Natural killer cell treated with Interleukin-12 subunit alpha and Interleukin-12 subunit beta and Interleukin-15 and Interleukin-18, amount 100 ng/mL, for 72 hours (primary cell): ENCODE measurements at regions not wholly inside any gene's neighbourhood (a gene's known extent, or its start where the extent isn't known, plus 50 kb on each side); places are given as distances from the start of the nearest gene placed in this dataset.
A peak's percentile ranks its signal among the peaks of the same experiment; 100 is the strongest.

Experiments used
- ATAC-seq, 2 donors: fragments of 150-1000 bp; cut with Tn5 transposase in 1 of 2; sonication (Bioruptor Pico), chemical (Tn5 transposase) in 1 of 2; 2 replicates each; pipeline ENCODE4 v1.10.0; 2021
- DNase-seq: peaks from one replicate; pipeline ENCODE4 v3.0.0; 2022; ENCODE audit warnings: low spot score
- H3K27ac Mint-ChIP-seq, 2 donors: 1 replicate in 1 of 2; 2 replicates in 1 of 2; pipeline ENCODE4 v1.8.0; 2022; ENCODE audit warnings: mixed read lengths in 2 of 2, mild to moderate bottlenecking in 1 of 2, moderate library complexity in 1 of 2
- H3K27me3 Mint-ChIP-seq, 2 donors: 1 replicate in 1 of 2; 2 replicates in 1 of 2; pipeline ENCODE4 v1.8.0; 2022; ENCODE audit warnings: mixed read lengths in 2 of 2
- H3K36me3 Mint-ChIP-seq: one replicate; pipeline ENCODE4 v1.8.0; 2022; ENCODE audit warnings: mixed read lengths
- H3K4me1 Mint-ChIP-seq, 2 donors: 1 replicate in 1 of 2; 2 replicates in 1 of 2; pipeline ENCODE4 v1.8.0; 2022; ENCODE audit warnings: low read depth in 2 of 2, mixed read lengths in 2 of 2, mild to moderate bottlenecking in 1 of 2
- H3K4me3 Mint-ChIP-seq: one replicate; pipeline ENCODE4 v1.8.0; 2022; ENCODE audit warnings: mixed read lengths
- H3K9me3 Mint-ChIP-seq: 2 replicates; pipeline ENCODE4 v1.8.0; 2022; ENCODE audit warnings: mixed read lengths

DNA sequence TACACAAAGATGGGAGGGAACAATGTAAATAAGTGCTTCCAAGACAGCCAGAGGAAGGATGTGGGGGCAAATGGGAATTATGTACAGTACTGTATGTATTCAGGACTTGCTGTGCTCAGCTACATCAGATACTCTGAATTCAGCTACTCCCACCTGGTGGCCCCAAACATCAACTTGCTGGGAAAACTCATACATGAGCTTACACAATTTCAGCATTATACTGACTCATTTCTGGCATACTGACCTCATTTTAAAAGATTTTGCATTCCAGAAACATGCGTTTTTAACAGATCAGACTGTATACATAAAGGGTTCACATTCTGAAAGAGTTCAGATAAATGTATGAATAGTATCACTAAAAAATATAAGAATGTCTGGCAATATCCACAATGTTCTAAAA, 59.7 kb downstream of the GPX5 start:
- Mint-ChIP-seq H3K27ac (no peak overlapping the region), H3K9me3 (no peaks in the 10 kb centered on the region), H3K27me3 (peaks cover 51 to 70% of the 10 kb centered on the region in 2 donors), H3K36me3 (peaks cover 28% of the 10 kb centered on the region), H3K4me3 (no peak overlapping the region), H3K4me1 (peaks cover 17 to 18% of the 10 kb centered on the region in 2 donors)
- ATAC-seq (no peak), DNase-seq (no peak)

DNA sequence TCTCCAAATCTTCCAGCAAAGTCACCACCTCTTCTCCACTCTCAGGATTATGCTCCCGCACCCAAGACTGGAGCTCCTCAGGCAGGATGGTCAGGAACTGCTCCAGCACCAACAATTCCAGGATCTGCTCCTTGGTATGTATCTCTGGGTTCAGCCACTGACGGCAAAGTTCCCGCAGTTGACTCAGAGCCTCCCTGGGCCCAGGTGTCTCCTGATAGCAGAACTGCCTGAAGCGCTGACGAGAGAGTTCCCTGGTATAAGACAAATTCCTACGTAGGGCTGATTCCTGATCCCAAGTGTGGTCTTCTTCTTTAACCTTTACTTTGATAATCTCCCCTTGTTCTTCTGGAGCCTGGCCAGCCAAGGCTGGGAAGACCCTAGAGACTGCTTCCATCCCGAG, 60.6 kb downstream of the GPX5 start:
- no peaks in the 10 kb centered on the region for H3K9me3 Mint-ChIP-seq
- peak overlapping the region; percentile 62 for H3K4me3 Mint-ChIP-seq
- ATAC-seq (no peak), DNase-seq (no peak)
- no peak overlapping the region for H3K27ac Mint-ChIP-seq
- H3K4me1 Mint-ChIP-seq, result peaks cover 17 to 18% of the 10 kb centered on the region in 2 donors
- peaks cover 28% of the 10 kb centered on the region for H3K36me3 Mint-ChIP-seq
- peaks cover 56 to 80% of the 10 kb centered on the region in 2 donors for H3K27me3 Mint-ChIP-seq

GRCh38 chr6:28586962-28587745, 61.5 kb downstream of the GPX5 start:
- Mint-ChIP-seq H3K4me1 (peaks cover 17 to 18% of the 10 kb centered on the region in 2 donors), H3K36me3 (peaks cover 28% of the 10 kb centered on the region), H3K27me3 (peaks cover 63 to 85% of the 10 kb centered on the region in 2 donors), H3K4me3 (peak overlapping the region; percentile 62), H3K9me3 (no peaks in the 10 kb centered on the region), H3K27ac (no peak overlapping the region)
- ATAC-seq, result peak; percentile 46 to 60
- no peak for DNase-seq

- no peak for ATAC-seq
- Mint-ChIP-seq H3K9me3 (no peaks in the 10 kb centered on the region), H3K4me3 (peak overlapping the region; percentile 62), H3K27me3 (peaks cover 59 to 87% of the 10 kb centered on the region in 2 donors), H3K4me1 (peaks cover 17 to 18% of the 10 kb centered on the region in 2 donors), H3K27ac (no peak overlapping the region), H3K36me3 (peaks cover 28% of the 10 kb centered on the region)
- no peak for DNase-seq
These were observed 62.0 kb downstream of the GPX5 start for GRCh38 chr6:28587746-28588075.

DNA sequence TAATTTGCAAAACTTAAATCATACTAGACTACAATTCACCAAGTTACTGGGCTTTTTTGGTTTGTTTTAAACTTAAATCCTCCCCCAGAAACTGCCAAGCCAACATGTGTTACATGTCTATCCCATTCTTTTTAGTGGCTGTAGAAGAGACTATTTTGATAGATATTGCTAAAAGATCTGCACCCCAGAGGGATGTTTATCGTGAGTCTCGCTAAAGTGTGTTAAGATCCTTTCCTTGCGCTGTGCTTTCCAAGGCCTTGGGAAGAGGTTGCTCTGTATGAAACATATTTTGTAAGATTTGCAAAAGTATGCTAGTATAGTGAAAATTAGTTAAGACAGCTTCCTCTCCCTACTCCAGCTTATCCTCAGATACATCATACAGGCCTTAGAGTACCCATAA, 63.0 kb downstream of the GPX5 start:
- H3K4me3 Mint-ChIP-seq, result peak overlapping the region; percentile 6

DNA sequence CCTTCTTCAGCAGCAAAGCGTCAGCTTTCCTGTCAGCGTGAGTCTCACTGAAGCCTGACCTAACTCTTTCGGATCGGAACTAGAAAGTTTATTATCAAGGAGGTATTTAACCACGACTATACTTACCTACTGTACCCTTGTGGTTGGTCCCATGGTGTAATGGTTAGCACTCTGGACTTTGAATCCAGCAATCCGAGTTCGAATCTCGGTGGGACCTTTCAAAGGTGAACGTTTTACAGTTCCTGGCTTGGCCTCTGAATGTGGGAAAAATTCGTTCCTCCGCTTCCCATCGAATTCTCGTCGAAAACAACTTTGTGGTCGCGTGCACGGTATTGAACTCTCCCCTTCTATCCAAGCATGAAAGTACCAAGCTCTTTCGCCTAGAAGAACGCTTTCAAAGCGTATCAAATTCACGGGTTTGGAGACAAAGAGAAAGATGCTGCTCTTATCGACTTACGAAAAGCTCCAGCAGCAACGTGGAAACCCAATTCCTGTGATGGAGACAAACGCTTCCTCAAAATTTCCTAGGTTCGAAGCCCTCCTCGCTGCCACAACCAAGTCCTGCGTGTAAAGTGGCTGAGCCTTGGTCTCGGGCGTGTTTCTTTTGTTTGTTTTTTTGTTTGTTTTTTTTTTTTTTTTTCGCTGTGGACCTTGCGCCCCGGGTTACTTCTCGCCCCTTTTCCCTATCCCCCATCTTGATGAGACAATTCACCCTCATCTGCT, 63.7 kb downstream of the GPX5 start:
- Mint-ChIP-seq H3K27ac (peak overlapping the region in 1 of 2 donors; percentile 38), H3K36me3 (peaks cover 28% of the 10 kb centered on the region), H3K9me3 (no peaks in the 10 kb centered on the region), H3K27me3 (peaks cover 58 to 88% of the 10 kb centered on the region in 2 donors), H3K4me1 (peaks cover 17 to 18% of the 10 kb centered on the region in 2 donors), H3K4me3 (peak overlapping the region; percentile 6)
- ATAC-seq (peak in 1 of 2 donors; percentile 76), DNase-seq (no peak)

More for the DNA sequence above, 63.0 kb downstream of the GPX5 start:
- Mint-ChIP-seq H3K36me3 (peaks cover 28% of the 10 kb centered on the region), H3K4me1 (peaks cover 17 to 18% of the 10 kb centered on the region in 2 donors), H3K9me3 (no peaks in the 10 kb centered on the region), H3K27me3 (peaks cover 60 to 90% of the 10 kb centered on the region in 2 donors), H3K27ac (peak overlapping the region in 1 of 2 donors; percentile 38)
- DNase-seq (no peak), ATAC-seq (no peak)

- Mint-ChIP-seq H3K4me3 (peak overlapping the region; percentile 6), H3K36me3 (peaks cover 28% of the 10 kb centered on the region), H3K4me1 (peaks cover 17 to 18% of the 10 kb centered on the region in 2 donors), H3K27me3 (peaks cover 59 to 83% of the 10 kb centered on the region in 2 donors), H3K27ac (peak overlapping the region in 1 of 2 donors; percentile 38), H3K9me3 (no peaks in the 10 kb centered on the region)
- no peak for DNase-seq
- ATAC-seq, result no peak
These were observed 64.3 kb downstream of the GPX5 start for GRCh38 chr6:28589957-28590349.

DNA sequence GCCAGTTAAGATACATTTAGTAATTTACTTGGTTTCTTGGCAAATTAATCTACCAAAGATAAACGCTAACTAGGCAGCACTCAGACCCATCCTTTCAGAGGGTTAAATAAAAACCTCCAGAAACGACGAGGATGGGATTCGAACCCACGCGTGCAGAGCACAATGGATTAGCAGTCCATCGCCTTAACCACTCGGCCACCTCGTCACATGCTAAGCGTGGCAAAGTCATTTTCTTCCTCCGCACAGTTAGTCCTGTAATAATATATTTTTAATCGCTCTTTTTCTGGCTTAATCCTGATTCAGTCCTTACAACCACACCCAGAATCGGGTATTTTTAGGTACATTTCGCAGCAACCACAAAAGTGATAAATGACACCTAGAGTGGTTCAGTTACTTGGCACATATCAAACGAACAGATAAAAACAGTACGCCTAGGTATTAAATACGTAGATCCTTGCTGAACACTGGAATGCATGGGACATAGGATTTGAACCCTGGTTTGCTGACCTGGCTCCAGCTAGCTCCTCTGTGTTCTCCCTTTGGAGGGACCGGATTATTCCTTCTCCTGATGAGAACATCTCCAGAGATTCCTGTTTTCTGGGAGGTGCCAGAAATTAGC, 71.6 kb downstream of the GPX5 start:
- no peak overlapping the region for H3K4me3 Mint-ChIP-seq

DNA sequence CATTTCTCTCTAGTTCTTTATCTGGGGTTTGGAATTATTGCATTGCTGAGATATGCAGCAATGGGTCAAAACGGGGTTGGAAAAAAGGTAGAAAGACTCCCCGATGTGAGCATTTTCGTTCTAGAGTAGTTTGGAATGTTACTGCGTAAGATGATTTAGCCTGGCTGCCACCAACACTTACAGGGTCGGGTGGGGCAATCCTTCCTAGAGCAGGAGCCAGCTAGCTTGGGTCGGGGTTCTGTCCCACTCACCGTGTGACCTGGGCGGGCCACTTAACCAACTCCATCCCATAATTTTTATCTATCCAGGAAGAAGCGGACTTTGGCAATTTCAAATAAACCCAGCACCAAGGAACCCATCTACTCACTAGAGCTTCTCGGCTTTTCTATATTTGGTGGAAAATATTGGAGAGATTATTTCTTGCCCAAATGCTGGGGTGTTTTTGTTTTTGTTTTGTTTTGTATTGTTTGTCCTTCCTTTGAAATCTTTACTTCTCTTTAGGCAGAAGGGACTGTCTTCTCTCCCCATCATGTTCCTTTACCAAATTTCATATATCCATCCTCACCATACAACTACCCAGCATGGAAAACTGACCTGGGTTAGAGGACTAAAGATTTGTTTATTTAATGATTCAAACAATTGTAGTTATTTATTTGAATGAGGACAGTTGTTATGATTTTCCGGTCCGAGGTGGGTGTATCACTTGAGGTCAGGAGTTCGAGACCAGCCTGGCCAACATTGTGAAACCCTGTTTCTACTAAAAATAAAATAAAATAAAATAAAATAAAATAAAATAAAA, 72.4 kb downstream of the GPX5 start:
- no peak overlapping the region for H3K4me3 Mint-ChIP-seq
- H3K9me3 Mint-ChIP-seq, result no peaks in the 10 kb centered on the region
- ATAC-seq (no peak), DNase-seq (no peak)
- no peak overlapping the region for H3K27ac Mint-ChIP-seq
- H3K4me1 Mint-ChIP-seq, result no peaks in the 10 kb centered on the region
- no peaks in the 10 kb centered on the region for H3K36me3 Mint-ChIP-seq
- peaks cover 23 to 35% of the 10 kb centered on the region in 2 donors for H3K27me3 Mint-ChIP-seq

More for the DNA sequence above, 71.6 kb downstream of the GPX5 start:
- no peak for DNase-seq
- Mint-ChIP-seq H3K27me3 (peaks cover 25 to 42% of the 10 kb centered on the region in 2 donors), H3K4me1 (no peaks in the 10 kb centered on the region), H3K9me3 (no peaks in the 10 kb centered on the region), H3K27ac (no peak overlapping the region), H3K36me3 (no peaks in the 10 kb centered on the region)
- peak in 1 of 2 donors; percentile 66 for ATAC-seq

GRCh38 chr6:28598757-28599686, 73.3 kb downstream of the GPX5 start:
- no peaks in the 10 kb centered on the region for H3K4me1 Mint-ChIP-seq
- no peak overlapping the region for H3K27ac Mint-ChIP-seq
- peaks cover 22 to 33% of the 10 kb centered on the region in 2 donors for H3K27me3 Mint-ChIP-seq
- no peak overlapping the region for H3K4me3 Mint-ChIP-seq
- no peak for ATAC-seq
- no peak for DNase-seq
- H3K36me3 Mint-ChIP-seq, result no peaks in the 10 kb centered on the region
- no peaks in the 10 kb centered on the region for H3K9me3 Mint-ChIP-seq

GRCh38 chr6:28600245-28600644, 74.6 kb downstream of the GPX5 start:
- H3K27me3 Mint-ChIP-seq, result peaks cover 19 to 38% of the 10 kb centered on the region in 2 donors
- ATAC-seq (no peak), DNase-seq (no peak)
- no peaks in the 10 kb centered on the region for H3K36me3 Mint-ChIP-seq
- no peak overlapping the region for H3K4me3 Mint-ChIP-seq
- no peaks in the 10 kb centered on the region for H3K4me1 Mint-ChIP-seq
- no peaks in the 10 kb centered on the region for H3K9me3 Mint-ChIP-seq
- no peak overlapping the region for H3K27ac Mint-ChIP-seq

GRCh38 chr6:28603891-28604290, 78.2 kb downstream of the GPX5 start:
- no peaks in the 10 kb centered on the region for H3K9me3 Mint-ChIP-seq
- H3K36me3 Mint-ChIP-seq, result no peaks in the 10 kb centered on the region
- DNase-seq (no peak), ATAC-seq (no peak)
- H3K4me3 Mint-ChIP-seq, result no peak overlapping the region
- peaks cover 22 to 43% of the 10 kb centered on the region in 2 donors for H3K27me3 Mint-ChIP-seq
- no peak overlapping the region for H3K27ac Mint-ChIP-seq
- H3K4me1 Mint-ChIP-seq, result peaks cover 5 to 7% of the 10 kb centered on the region in 2 donors
